CD4-positive, alpha-beta T cell treated with Interleukin-17A for 4 hours (primary cell): ENCODE measurements at regions not wholly inside any gene's neighbourhood (a gene's known extent, or its start where the extent isn't known, plus 50 kb on each side); places are given as distances from the start of the nearest gene placed in this dataset.
"Not testable (repeated sequence)": the region's sequence is repeated elsewhere in the genome, so short reads cannot be mapped to it uniquely, and the experiment has no call there.

Experiments
- DNase-seq: peaks from one replicate; pipeline ENCODE4 v3.0.0-alpha.2; 2020; ENCODE audit warnings: mixed read lengths

- DNase-seq = no peak
Observed at GRCh38 chr14:88929656-88930436, 105.4 kb downstream of the TTC8 start.

- DNase-seq = no peak
Observed at GRCh38 chr14:88931321-88932110, 107.1 kb downstream of the TTC8 start.

DNA sequence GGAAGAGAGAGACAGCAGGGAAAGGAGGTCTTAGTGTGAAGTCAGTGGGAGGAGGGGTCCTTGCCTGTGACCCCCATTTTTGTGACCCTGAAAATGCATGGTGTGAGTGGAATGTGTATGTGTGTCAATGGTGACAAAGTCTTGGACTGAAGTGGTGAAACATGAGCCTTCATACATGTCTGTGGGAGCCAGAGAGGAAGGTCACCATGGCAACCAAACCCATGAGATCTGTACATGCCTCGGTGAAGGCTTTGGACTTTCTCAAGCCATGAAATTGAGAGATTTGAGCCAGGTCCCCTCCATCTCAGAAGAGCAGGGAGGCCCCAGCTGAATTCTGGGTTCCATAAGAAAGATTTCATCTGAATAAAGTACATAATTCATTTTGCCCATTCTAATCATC lies 108.7 kb downstream of the TTC8 start:
- no peak for DNase-seq

DNA sequence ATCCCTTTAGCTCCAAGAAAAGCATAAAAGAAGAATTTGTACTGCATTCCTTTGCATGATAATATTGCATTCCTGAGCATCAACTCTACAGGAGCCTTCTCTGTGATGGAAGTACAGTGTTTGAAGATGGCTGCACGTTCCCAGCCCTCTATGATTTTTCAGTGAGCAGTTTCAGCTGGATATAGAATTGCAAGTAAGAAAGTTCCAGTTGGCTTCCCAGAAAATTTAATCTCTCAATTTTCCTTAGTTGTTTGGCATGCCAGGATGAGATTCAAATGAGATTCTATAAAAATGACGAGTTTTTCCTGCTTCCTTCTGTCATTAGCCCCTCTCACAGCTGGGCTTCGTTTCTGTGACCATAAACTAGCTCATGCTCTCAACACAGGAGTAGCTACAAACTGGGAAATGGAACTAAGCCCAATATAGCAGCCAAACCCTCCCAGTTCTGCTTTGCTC lies 109.9 kb downstream of the TTC8 start:
- DNase-seq = no peak

- DNase-seq = no peak
Observed at GRCh38 chr14:88935083-88935482, 110.6 kb downstream of the TTC8 start.

DNA sequence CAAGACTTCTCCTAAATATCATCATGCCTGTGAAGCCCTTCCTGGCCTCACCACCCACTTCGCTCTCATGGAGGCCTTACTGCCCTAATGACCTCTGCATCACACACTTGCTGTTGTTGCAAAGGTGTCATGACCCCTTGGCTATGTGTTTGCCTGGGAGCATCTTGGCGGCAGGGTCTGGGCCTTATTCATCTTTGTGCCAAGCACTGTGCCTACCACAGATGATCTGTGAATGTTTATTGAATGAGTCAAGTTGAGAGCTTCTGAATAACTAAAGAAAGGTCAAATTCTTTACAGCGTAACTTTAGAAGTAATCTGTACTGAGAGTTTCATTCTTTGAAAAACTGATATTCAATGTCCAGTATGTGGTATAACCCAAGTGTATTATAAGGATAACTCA lies 113.3 kb downstream of the TTC8 start:
- no peak for DNase-seq

DNA sequence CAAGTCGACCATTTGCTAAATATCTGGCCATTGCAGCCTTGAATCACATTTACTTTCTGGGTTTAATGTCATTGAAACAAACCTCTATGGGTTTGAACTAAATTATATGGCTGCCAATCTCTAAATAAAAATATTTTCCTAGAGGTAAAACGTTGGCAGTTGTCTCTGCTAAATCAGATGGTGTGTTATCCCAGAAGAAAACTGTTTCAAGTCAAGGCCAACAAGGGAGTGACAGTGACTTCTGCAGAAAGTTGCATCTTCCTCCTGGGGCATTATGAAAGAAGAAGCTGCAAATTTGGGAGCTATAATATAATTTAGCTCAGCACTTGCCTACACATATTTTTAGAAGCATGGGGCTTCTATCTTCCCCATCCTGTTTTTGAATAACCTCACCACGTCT lies 116.2 kb downstream of the TTC8 start:
- no peak for DNase-seq

DNA sequence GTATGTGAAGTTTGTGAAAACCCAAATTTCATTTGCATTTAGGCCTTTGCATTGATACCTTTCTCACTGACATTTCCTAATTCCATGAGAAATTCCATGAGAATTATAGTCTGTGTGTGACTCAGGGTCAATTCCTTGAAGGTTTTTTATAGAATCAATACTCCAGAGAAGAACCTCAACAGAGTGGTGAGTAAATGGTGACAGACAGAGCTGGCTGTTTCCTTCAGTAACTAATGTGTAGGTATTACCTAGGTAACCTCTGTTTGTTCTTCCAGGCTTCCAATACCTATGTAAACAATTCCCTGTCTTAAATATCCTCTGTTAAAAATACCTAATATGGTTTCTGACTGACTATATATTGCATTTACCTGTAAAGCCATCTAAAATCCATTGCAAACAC lies 117.0 kb downstream of the TTC8 start:
- no peak for DNase-seq

GRCh38 chr14:88947646-88948598 lies 123.5 kb downstream of the TTC8 start:
- DNase-seq = no peak

DNA sequence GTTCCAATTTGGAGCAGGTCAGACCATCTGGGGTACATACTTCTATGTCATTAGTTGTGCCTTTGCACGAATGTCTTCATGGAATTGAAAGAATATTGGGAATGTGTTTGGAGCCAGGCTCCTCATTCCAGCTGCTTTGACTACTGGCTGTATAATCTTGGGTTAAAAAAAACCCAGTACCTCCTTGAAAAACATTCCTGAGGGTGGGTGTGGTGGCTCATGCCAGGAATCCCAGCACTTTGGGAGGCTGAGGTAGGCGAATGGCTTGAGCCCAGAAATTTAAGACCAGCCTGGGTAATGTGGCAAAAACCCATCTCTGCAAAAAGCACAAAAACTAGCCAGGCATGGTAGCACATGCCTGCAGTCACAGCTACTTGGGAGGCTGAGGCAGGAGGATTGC lies 125.6 kb downstream of the TTC8 start:
- no peak for DNase-seq

DNA sequence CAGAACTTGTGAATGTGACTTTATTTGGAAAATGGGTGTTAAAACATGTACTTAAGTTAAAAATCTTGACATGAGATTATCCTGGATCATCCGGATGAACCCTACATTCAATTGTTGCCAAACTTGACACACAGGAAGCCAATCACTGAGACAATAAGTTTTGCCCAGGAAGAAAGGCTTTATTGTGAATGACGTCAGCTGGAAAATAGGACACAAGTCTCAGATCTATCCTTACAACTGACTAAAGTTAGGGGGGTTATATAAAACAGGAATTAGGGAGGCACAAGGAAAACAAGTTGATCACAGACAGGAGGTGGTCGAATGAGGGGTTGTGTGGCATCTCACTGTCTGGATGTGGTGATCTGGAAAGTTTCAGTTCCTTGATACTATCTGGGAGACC lies 126.9 kb downstream of the TTC8 start:
- no peak for DNase-seq

DNA sequence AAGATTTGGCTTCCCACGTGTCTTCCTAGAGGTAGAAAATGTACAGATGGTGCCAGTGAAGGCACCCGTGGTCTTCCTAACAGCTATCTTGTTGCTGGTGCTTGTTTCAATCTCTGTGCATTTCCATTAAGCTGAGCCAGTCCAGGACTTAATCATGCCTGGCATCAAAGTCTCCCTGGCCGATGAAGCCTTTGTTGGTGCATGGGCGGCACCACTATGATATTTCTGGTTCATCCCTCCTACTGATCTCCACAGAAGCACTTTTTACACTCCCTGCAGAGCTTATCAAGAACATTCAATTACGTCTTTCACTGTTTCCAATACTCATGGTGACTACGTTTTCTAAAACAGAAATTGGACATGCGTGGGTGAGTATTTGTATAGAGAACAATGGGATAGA lies 128.4 kb downstream of the TTC8 start:
- no peak for DNase-seq

DNA sequence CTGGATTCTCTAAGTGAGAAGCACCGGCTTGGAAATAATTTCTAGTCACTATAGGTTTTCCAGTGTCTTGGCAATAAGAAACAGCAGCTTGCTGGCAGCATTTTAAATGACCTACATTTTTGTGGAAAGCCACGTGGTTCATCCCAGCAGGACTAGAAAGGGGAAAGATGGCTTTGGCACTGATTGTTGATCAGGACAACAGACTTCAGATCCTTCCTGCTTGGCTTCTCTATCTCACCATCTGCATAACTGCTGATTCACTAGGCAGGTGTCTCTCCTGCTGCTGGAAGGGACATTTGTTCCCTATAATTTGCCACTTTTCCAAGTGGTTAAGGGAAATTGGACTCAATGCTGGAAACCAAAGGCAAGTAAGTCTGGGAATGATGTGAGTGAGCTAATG lies 131.0 kb downstream of the TTC8 start:
- no peak for DNase-seq

- no peak for DNase-seq
Observed at GRCh38 chr14:88960496-88960895, 136.0 kb downstream of the TTC8 start.

- DNase-seq = no peak
Observed at GRCh38 chr14:88961214-88961613, 136.8 kb downstream of the TTC8 start.

GRCh38 chr14:88962356-88962755 lies 137.9 kb downstream of the TTC8 start:
- no peak for DNase-seq

DNA sequence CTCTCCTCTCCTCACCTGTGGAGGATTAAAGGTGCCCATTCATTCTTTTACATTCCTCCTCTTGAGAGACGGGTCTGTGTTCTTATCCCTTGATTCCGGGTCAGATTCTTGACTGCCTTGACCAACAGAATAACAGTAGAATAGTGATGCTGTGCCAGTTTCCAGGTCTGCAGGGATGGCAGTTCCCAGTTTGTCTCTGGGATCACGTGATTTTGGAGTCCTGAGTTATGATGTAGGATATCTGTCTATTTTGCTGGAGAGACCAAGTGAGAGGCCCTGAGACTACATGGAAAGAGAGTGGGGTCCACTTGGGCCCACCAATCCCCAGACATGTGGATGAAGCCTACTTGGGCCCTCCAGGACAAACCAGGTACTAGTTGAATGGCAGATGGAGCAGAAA lies 142.8 kb downstream of the TTC8 start:
- no peak for DNase-seq

GRCh38 chr14:88975043-88975830 lies 150.8 kb downstream of the TTC8 start:
- no peak for DNase-seq

DNA sequence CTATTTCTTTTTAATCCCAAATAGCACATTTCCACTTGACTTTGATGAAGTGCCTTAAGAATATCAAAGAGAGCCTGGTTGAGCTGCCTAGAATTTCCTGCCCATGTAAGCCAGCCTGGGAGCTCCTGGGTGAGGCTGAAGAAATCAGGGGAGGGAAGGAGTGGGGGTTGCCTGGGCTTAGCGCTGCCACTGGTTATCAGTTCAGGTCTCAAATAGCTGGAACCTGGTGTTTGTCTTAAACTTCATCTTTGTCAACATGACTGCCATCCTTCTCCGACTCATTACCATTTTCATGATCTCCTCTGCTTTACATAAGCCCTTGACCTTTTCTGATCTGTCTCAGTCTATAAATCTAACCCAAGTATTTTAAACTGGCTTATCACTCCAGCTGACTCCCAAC lies 151.5 kb downstream of the TTC8 start:
- no peak for DNase-seq

DNA sequence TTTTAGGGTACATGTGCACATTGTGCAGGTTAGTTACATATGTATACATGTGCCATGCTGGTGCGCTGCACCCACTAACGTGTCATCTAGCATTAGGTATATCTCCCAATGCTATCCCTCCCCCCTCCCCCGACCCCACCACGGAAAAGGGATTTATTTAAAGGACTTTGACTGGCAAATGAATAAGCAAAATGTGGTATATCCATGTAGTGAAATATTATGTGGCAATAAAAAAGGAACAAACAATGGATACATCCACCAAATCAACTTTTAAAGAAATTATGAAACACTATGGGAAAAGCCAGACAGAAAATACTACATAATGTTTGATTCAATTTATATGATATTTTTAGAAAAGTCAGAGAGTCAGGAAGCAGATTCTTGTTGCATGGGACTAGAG lies 156.5 kb downstream of the TTC8 start:
- not testable (repeated sequence) for DNase-seq

- DNase-seq = no peak
Observed at GRCh38 chr14:88981948-88982347, 157.5 kb downstream of the TTC8 start.

DNA sequence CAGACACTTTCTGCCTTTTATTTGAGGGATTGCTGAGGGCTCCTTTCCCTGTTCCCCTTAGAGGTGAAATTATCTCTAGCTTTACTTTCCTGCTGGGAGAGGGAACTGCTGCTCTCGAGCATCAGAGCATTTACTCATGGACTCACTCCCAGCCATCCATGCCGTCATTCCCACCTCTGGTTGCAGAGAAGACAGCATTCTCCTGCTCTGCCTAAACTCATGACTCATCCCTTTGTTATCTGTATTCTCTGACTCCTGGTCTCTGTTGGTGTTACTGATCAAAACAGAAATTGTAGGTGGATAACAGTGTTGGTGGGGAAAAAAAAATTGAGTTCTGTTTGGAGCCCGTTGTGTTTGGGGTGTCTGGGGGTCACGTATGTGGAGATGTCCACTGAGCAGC lies 159.3 kb downstream of the TTC8 start:
- DNase-seq = no peak
